ENCODE measurements at regions not wholly inside any gene's neighbourhood (a gene's known extent, or its start where the extent isn't known, plus 50 kb on each side); places are given as distances from the start of the nearest gene placed in this dataset.

DNA sequence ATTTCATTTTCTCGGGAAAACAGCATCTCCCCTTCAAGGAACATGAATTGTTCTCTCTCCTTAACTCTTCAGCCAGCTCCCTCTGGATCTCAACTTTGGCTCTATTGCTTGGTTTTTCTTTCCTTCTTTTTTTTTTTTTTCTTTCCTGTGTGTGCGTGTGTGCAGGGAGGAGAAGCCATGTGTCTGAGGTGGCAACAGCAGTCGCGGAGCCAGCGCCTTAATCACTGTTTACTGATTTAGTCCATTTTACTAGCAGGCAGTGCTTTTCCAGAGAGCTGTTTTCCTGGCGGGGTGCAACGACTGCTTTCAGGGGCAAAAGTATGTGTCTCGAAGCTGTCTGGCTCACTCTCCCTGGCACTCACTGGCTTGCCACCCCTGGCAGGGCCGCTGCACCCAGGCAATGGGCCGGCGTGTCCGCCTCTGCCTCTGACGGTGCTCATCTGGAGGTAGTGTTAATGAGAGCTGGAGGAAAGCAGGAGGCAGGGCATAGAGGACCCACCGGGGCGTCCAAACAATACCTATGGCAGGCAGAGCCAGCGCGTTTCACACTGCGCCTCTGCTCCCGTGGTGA, 835.4 kb upstream of the NR2F2 start:
- H3K9me3 ChIP-seq (ENCODE audit: control insufficient read depth, low read length) = no peaks in the 10 kb centered on the region
- no peak overlapping the region for H3K4me3 ChIP-seq (ENCODE audit: low read length)
- no peaks in the 10 kb centered on the region for H3K36me3 ChIP-seq (ENCODE audit: control insufficient read depth, insufficient read depth, low read length)
- no peak overlapping the region for H3K9ac ChIP-seq (ENCODE audit: low read length)
- no peaks in the 10 kb centered on the region for H3K4me1 ChIP-seq (ENCODE audit: control insufficient read depth, insufficient read depth, low read length)
- no peaks in the 10 kb centered on the region for H3K27me3 ChIP-seq (ENCODE audit: control insufficient read depth, insufficient read depth, low read length)

DNA sequence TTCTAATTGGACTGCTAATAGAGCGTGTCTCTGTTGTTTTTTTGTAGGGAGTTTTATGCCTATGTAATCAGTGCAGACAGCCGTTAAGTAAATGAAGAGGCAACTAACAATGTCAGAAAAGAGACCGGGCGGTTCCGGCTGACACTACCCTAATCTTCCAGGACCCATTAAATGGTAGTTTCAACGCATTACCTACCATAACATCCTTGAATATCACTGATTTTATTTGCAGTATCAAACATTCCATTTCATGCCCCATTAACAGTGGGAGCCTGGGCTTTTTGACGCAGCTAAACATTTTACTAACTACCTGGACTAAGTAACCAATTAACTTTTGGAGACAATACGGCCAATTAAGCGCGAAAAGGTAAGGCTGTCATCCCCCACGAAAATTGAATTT, 832.9 kb upstream of the NR2F2 start:
- no peaks in the 10 kb centered on the region for H3K9me3 ChIP-seq (ENCODE audit: control insufficient read depth, low read length)
- no peak overlapping the region for H3K4me3 ChIP-seq (ENCODE audit: low read length)
- no peaks in the 10 kb centered on the region for H3K27me3 ChIP-seq (ENCODE audit: control insufficient read depth, insufficient read depth, low read length)
- H3K4me1 ChIP-seq (ENCODE audit: control insufficient read depth, insufficient read depth, low read length) = no peaks in the 10 kb centered on the region
- H3K36me3 ChIP-seq (ENCODE audit: control insufficient read depth, insufficient read depth, low read length) = no peaks in the 10 kb centered on the region
- H3K9ac ChIP-seq (ENCODE audit: low read length) = no peak overlapping the region

DNA sequence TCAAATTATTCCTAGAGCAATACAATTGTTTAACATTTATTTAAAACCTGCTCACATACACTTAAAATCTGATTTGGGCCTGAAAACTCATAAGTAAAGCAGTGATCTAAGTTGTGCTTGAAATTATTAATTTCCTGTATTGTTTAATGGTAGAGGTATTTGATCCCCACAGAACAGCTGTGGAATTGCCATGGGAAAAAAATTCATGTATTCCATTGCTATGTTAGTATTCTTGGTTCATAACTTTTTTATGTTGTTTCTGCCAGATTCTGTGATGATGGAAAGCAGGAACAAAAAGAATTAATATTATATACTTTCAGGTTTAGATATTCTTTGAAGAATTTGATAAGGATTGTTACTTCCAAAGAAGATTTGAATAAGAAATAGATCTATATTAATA, 831.5 kb upstream of the NR2F2 start:
- Histone ChIP-seq H3K9me3 (ENCODE audit: control insufficient read depth, low read length) (no peaks in the 10 kb centered on the region), H3K27me3 (ENCODE audit: control insufficient read depth, insufficient read depth, low read length) (no peaks in the 10 kb centered on the region), H3K4me1 (ENCODE audit: control insufficient read depth, insufficient read depth, low read length) (no peaks in the 10 kb centered on the region), H3K4me3 (ENCODE audit: low read length) (no peak overlapping the region), H3K9ac (ENCODE audit: low read length) (no peak overlapping the region), H3K36me3 (ENCODE audit: control insufficient read depth, insufficient read depth, low read length) (no peaks in the 10 kb centered on the region)

DNA sequence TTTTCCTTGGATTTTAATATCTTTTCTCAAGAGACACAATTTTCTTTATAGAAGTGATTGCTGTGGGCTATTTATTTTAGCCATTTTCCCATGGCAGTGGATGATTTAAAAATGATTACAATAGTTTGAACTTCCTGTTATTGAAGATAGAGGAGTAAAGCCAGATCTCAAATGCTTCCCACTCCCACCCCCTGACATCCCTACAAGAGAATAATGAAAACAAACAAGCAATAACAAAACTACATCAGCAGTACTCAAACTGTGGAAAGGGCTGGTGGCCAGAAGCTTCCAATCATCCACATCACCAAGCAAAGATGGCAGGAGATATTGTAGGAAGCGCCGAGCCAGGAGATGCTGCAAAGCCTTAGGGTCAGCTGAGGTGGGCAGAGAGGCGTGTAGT, 831.1 kb upstream of the NR2F2 start:
- no peak overlapping the region for H3K9ac ChIP-seq (ENCODE audit: low read length)
- no peaks in the 10 kb centered on the region for H3K9me3 ChIP-seq (ENCODE audit: control insufficient read depth, low read length)
- no peaks in the 10 kb centered on the region for H3K27me3 ChIP-seq (ENCODE audit: control insufficient read depth, insufficient read depth, low read length)
- no peaks in the 10 kb centered on the region for H3K4me1 ChIP-seq (ENCODE audit: control insufficient read depth, insufficient read depth, low read length)
- no peak overlapping the region for H3K4me3 ChIP-seq (ENCODE audit: low read length)
- H3K36me3 ChIP-seq (ENCODE audit: control insufficient read depth, insufficient read depth, low read length) = no peaks in the 10 kb centered on the region

DNA sequence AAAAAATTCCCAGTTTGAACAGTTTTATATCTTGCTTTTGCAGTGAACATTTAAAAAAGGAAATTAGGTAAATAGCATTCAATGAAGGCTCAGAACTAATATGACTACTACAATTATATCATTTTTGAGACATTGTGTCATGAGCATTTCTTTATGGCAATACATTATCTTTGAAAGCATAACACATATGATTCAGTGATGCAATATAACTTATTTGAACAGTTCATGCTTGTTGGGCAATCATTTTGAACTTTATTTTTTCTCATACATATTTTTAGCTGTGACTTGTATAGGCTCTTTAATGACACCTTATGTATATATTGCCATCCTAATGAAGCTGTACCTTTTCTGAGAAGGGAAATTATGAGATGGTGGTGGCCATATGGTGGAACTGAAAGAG, 828.6 kb upstream of the NR2F2 start:
- H3K36me3 ChIP-seq (ENCODE audit: control insufficient read depth, insufficient read depth, low read length) = no peaks in the 10 kb centered on the region
- H3K9me3 ChIP-seq (ENCODE audit: control insufficient read depth, low read length) = no peaks in the 10 kb centered on the region
- no peak overlapping the region for H3K4me3 ChIP-seq (ENCODE audit: low read length)
- H3K27me3 ChIP-seq (ENCODE audit: control insufficient read depth, insufficient read depth, low read length) = no peaks in the 10 kb centered on the region
- no peaks in the 10 kb centered on the region for H3K4me1 ChIP-seq (ENCODE audit: control insufficient read depth, insufficient read depth, low read length)
- no peak overlapping the region for H3K9ac ChIP-seq (ENCODE audit: low read length)

DNA sequence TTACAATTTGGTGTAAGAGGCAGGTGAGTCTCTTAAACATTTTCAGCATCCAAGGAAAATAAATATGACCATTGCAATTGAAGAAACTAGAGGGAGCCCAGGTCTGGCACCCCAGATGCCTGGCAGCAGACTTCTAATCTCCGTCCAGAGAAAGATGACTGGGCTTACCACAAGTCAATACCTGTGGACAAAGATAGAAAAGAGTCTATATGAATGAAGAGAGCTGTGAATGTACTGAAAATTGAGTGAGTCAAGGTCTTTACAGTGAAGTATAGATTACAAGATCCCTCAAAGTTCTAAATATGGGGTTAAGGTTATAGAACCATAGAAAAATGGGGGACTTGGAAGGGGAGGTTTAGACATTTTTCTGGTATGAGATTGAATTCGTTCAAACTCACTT, 827.4 kb upstream of the NR2F2 start:
- no peaks in the 10 kb centered on the region for H3K9me3 ChIP-seq (ENCODE audit: control insufficient read depth, low read length)
- H3K9ac ChIP-seq (ENCODE audit: low read length) = no peak overlapping the region
- no peak overlapping the region for H3K4me3 ChIP-seq (ENCODE audit: low read length)
- no peaks in the 10 kb centered on the region for H3K36me3 ChIP-seq (ENCODE audit: control insufficient read depth, insufficient read depth, low read length)
- H3K4me1 ChIP-seq (ENCODE audit: control insufficient read depth, insufficient read depth, low read length) = no peaks in the 10 kb centered on the region
- H3K27me3 ChIP-seq (ENCODE audit: control insufficient read depth, insufficient read depth, low read length) = no peaks in the 10 kb centered on the region

DNA sequence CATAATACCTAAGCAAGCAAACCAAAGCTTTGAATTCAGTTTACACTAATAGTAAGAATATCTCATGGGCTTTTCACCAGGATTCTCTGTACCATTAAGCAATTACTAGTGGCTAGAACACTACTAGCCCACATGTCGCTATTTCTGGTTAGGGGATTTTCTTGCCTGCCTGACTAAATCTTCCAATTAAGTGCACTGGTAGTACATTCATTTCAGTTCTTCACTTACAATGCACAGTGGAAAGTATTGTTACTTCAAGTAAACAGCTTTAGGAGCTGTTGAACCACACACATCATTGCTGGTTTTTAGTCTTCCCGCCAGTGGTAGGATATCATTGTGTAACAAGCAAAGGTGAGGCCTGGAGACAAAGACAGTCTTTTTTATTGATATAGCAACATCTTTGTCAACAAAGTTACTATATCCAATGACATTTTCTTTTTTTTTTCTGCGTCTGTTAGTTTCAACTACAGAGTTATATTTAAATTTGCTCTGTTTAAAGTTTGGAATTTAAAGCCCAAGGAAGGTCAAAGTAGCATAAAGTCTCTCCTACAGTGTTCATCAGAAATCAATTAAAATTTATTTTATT, 826.8 kb upstream of the NR2F2 start:
- Histone ChIP-seq H3K36me3 (ENCODE audit: control insufficient read depth, insufficient read depth, low read length) (no peaks in the 10 kb centered on the region), H3K4me1 (ENCODE audit: control insufficient read depth, insufficient read depth, low read length) (no peaks in the 10 kb centered on the region), H3K27me3 (ENCODE audit: control insufficient read depth, insufficient read depth, low read length) (no peaks in the 10 kb centered on the region), H3K9me3 (ENCODE audit: control insufficient read depth, low read length) (no peaks in the 10 kb centered on the region), H3K4me3 (ENCODE audit: low read length) (no peak overlapping the region), H3K9ac (ENCODE audit: low read length) (no peak overlapping the region)

DNA sequence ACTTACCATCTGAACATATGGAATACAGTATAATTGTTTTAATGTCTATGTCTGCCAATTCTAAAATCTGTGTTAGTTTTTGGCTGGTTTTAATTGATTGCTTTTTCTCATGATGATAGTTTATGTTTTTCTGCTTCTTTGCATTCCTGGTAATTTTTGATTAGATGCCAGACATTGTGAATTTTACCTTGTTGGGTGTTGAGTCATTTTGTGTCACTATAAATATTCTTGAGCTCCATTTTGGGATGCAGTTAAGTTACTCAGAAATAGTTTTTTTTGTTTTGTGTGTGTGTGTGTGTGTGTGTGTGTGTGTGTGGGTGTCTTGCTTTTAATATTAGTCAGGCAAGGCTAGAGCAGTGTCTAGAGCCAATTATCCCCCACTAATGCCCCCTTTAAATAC, 818.8 kb upstream of the NR2F2 start:
- Histone ChIP-seq H3K27me3 (ENCODE audit: control insufficient read depth, insufficient read depth, low read length) (no peaks in the 10 kb centered on the region), H3K4me1 (ENCODE audit: control insufficient read depth, insufficient read depth, low read length) (no peaks in the 10 kb centered on the region), H3K9ac (ENCODE audit: low read length) (no peak overlapping the region), H3K9me3 (ENCODE audit: control insufficient read depth, low read length) (no peaks in the 10 kb centered on the region), H3K36me3 (ENCODE audit: control insufficient read depth, insufficient read depth, low read length) (no peaks in the 10 kb centered on the region), H3K4me3 (ENCODE audit: low read length) (no peak overlapping the region)

DNA sequence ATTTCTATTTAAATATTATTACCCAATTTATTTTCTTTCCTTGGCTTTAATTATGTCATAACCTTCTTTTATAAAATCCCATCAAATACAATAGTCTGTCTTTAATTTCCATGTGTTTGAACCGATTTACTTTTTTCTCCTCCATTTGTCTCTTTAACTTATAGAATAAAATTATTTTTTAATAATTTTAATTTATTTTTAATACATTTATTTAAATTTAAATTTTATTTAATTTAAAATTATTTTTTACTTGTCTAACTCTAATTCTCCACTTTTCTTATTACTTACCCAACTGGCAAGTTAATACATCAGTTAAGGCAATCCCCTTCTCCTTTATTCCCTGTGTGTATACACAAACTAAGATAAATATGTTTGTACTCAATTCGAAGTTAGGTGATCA, 817.6 kb upstream of the NR2F2 start:
- H3K27me3 ChIP-seq (ENCODE audit: control insufficient read depth, insufficient read depth, low read length) = no peaks in the 10 kb centered on the region
- H3K36me3 ChIP-seq (ENCODE audit: control insufficient read depth, insufficient read depth, low read length) = no peaks in the 10 kb centered on the region
- H3K9ac ChIP-seq (ENCODE audit: low read length) = no peak overlapping the region

DNA sequence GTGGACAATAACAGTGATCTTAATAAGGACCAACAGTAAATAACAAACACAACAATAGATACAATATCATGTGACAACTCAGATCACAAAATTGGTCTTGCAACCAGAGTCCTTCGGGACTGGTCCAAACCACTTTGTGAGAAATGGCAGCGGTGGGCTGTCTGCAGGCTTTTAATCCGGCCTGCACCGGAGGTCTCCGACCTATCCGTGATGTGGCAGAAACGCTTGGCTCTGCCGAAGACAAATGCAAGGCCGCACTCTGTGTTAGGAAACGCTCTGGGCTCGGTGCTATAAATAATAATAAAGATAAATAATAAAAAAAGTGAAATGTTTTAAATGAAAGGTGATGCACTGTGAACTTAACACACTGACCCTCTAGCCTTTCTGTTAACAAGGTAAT, 810.6 kb upstream of the NR2F2 start:
- Histone ChIP-seq H3K4me1 (ENCODE audit: control insufficient read depth, insufficient read depth, low read length) (no peaks in the 10 kb centered on the region), H3K9me3 (ENCODE audit: control insufficient read depth, low read length) (no peaks in the 10 kb centered on the region), H3K4me3 (ENCODE audit: low read length) (no peak overlapping the region)

More for the DNA sequence above, 817.6 kb upstream of the NR2F2 start:
- no peak overlapping the region for H3K4me3 ChIP-seq (ENCODE audit: low read length)
- no peaks in the 10 kb centered on the region for H3K9me3 ChIP-seq (ENCODE audit: control insufficient read depth, low read length)
- no peaks in the 10 kb centered on the region for H3K4me1 ChIP-seq (ENCODE audit: control insufficient read depth, insufficient read depth, low read length)

DNA sequence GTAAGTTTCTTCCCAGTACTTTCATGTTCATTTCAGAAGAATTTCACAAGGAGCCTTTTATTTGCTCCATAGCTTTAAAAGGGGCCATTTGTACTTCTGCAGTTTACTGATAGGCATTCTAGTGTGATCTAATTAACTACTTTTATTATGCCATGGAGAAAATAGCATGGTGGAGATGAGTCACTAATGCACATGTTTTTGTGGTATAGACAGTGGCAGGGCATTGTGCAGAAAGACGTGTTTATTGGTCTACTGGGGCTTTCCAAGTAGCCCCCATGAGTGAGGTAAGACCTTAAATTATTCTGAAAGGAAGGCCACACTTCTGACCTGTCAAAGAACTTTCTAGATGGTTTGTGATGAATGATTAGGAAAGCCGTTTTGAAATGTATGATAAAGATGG, 810.0 kb upstream of the NR2F2 start:
- no peak overlapping the region for H3K4me3 ChIP-seq (ENCODE audit: low read length)
- H3K27me3 ChIP-seq (ENCODE audit: control insufficient read depth, insufficient read depth, low read length) = no peaks in the 10 kb centered on the region
- no peaks in the 10 kb centered on the region for H3K9me3 ChIP-seq (ENCODE audit: control insufficient read depth, low read length)
- H3K9ac ChIP-seq (ENCODE audit: low read length) = no peak overlapping the region
- no peaks in the 10 kb centered on the region for H3K36me3 ChIP-seq (ENCODE audit: control insufficient read depth, insufficient read depth, low read length)
- no peaks in the 10 kb centered on the region for H3K4me1 ChIP-seq (ENCODE audit: control insufficient read depth, insufficient read depth, low read length)

More for the DNA sequence above, 810.6 kb upstream of the NR2F2 start:
- Histone ChIP-seq H3K36me3 (ENCODE audit: control insufficient read depth, insufficient read depth, low read length) (no peaks in the 10 kb centered on the region), H3K27me3 (ENCODE audit: control insufficient read depth, insufficient read depth, low read length) (no peaks in the 10 kb centered on the region), H3K9ac (ENCODE audit: low read length) (no peak overlapping the region)

DNA sequence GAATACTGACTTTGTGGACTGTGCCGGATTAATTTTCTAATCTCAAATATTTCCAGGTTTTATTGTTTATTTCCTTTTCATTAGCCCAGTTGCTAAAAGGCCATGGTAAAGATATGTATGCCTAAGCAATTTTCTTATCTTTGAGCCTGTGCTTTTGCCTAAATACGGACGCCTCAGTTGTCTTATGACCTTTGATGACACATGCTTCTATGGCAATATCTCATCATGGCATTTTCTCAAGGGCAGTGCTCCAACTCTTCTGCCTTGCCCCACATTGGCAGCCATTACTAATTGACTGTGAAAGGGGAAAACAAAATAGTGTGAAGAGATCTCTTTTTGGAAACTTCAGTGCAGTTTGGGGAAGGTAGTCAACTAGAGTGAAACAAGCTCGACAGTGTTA, 809.6 kb upstream of the NR2F2 start:
- no peaks in the 10 kb centered on the region for H3K4me1 ChIP-seq (ENCODE audit: control insufficient read depth, insufficient read depth, low read length)
- H3K9me3 ChIP-seq (ENCODE audit: control insufficient read depth, low read length) = no peaks in the 10 kb centered on the region
- H3K4me3 ChIP-seq (ENCODE audit: low read length) = no peak overlapping the region
- no peaks in the 10 kb centered on the region for H3K27me3 ChIP-seq (ENCODE audit: control insufficient read depth, insufficient read depth, low read length)
- no peaks in the 10 kb centered on the region for H3K36me3 ChIP-seq (ENCODE audit: control insufficient read depth, insufficient read depth, low read length)
- H3K9ac ChIP-seq (ENCODE audit: low read length) = no peak overlapping the region

DNA sequence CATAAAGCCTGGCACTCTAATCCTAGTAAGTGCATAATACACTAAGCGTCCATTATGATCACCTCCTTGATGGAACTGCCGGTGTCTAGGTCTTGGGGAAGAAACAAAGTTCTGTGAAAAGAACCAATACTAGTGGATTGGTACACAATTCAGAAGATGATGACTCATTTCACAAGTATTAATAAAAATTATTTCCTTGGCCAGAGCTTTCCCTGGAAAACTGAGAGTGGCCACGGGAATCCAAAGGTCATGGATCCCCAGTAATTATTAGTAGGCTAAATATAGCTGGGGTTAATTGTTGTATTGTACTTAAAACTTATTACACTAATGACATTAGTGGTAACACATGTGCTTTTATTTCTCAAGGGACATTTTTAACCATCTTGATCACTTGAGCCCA, 808.0 kb upstream of the NR2F2 start:
- no peak overlapping the region for H3K9ac ChIP-seq (ENCODE audit: low read length)
- H3K9me3 ChIP-seq (ENCODE audit: control insufficient read depth, low read length) = no peaks in the 10 kb centered on the region
- H3K27me3 ChIP-seq (ENCODE audit: control insufficient read depth, insufficient read depth, low read length) = no peaks in the 10 kb centered on the region
- H3K4me1 ChIP-seq (ENCODE audit: control insufficient read depth, insufficient read depth, low read length) = no peaks in the 10 kb centered on the region
- H3K4me3 ChIP-seq (ENCODE audit: low read length) = no peak overlapping the region
- no peaks in the 10 kb centered on the region for H3K36me3 ChIP-seq (ENCODE audit: control insufficient read depth, insufficient read depth, low read length)

All from mucosa of stomach (tissue), 1 donor.